Spleen (tissue), 7 donors: ENCODE measurements at regions not wholly inside any gene's neighbourhood (a gene's known extent, or its start where the extent isn't known, plus 50 kb on each side); places are given as distances from the start of the nearest gene placed in this dataset.

ENCODE experiments used
- POLR2A ChIP-seq, 3 donors: fragments of 450-650 bp; IDR thresholded peaks; one replicate each; pipeline ENCODE4 v1.5.1; 2017; ENCODE audit warnings: antibody characterized with exemption in 3 of 3, mild to moderate bottlenecking in 1 of 3
- TF ChIP-seq, protein P1 (sequence below), 11 experiments: fragments of 200-600 bp in 7 of 11; fragments of 450-650 bp in 4 of 11; sonication (generic) in 4 of 11; IDR thresholded peaks in 8 of 11; conservative IDR thresholded peaks in 3 of 11; 1 replicate in 7 of 11; 2 replicates in 4 of 11; pipeline versions ENCODE4 v1.4.0 to v1.8.0; 2016 to 2021; ENCODE audit warnings: antibody characterized with exemption in 11 of 11, inconsistent platforms in 4 of 11, mild to moderate bottlenecking in 1 of 11
- donor health status: DM: no; HTN: no; CAD: no; lungs with moderate emphysema.
- donor health status: DM: no; HTN: no; CAD: no.
- donor health status: DM: no; HTN: no; CAD: no.

DNA sequence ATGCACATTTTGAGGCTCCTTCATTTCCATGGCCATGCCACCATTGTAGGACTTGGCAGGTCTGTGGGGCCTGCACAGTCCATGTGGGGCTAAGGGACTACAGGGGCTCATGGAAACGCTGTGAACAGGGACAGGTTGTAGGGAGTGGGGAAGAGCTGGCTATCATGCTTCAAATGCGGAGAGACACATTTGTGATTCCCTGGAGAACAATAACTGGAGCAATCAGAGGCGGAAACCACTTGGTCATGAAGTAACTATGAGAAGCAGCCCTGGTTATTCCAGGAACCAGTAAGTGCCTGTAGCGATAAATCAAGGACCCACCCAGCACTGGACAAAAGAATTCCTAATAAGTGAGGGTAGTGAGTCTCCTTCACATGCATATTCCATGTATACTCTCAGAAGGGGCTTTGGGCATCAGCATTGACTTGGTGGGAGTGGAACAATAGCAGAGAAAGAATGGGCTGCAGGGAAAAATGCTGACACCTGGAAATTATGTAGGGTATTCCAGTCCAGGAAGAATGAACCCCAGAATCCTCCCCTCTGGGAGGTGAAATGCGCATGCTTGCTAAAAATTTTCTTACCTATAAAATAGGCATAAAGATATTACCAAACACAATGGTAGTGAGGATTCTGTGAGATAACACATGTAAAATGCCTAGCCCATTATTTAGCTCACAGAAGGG is 251.4 kb upstream of the ROPN1 start:
- TF ChIP-seq, protein P1, sequence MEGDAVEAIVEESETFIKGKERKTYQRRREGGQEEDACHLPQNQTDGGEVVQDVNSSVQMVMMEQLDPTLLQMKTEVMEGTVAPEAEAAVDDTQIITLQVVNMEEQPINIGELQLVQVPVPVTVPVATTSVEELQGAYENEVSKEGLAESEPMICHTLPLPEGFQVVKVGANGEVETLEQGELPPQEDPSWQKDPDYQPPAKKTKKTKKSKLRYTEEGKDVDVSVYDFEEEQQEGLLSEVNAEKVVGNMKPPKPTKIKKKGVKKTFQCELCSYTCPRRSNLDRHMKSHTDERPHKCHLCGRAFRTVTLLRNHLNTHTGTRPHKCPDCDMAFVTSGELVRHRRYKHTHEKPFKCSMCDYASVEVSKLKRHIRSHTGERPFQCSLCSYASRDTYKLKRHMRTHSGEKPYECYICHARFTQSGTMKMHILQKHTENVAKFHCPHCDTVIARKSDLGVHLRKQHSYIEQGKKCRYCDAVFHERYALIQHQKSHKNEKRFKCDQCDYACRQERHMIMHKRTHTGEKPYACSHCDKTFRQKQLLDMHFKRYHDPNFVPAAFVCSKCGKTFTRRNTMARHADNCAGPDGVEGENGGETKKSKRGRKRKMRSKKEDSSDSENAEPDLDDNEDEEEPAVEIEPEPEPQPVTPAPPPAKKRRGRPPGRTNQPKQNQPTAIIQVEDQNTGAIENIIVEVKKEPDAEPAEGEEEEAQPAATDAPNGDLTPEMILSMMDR (IDR thresholded peaks at IDR 0.05 in 8 of 11, conservative IDR thresholded peaks at IDR 0.05 in 3 of 11) = no peak
- TF ChIP-seq POLR2A (IDR thresholded peaks at IDR 0.05) = no peak
